Neural cell (in vitro differentiated cells): ENCODE measurements at regions not wholly inside any gene's neighbourhood (a gene's known extent, or its start where the extent isn't known, plus 50 kb on each side); places are given as distances from the start of the nearest gene placed in this dataset.

Source experiments
- H2AFZ ChIP-seq: fragments of 200-600, 300-800 bp; sonication (generic), shearing (Covaris generic); 2 replicates; pipeline ENCODE4 v1.6.0; 2014; ENCODE audit warnings: low read depth, mild to moderate bottlenecking, antibody characterized with exemption, low read length, moderate library complexity
- H3F3A ChIP-seq: fragments of 200-600 bp; shearing (Covaris generic); 2 replicates; pipeline ENCODE4 v1.6.1; 2016; ENCODE audit warnings: mild to moderate bottlenecking, moderate library complexity, mixed read lengths, antibody characterized with exemption, low read length; ENCODE audit not compliant: insufficient read depth, poor library complexity, severe bottlenecking
- H3K27ac ChIP-seq: fragments of 200-600, 300-800 bp; sonication (generic), shearing (Covaris generic); 2 replicates; pipeline ENCODE4 v1.5.1; 2014; ENCODE audit warnings: mild to moderate bottlenecking, low read length, moderate library complexity
- H3K27me3 ChIP-seq: fragments of 300-800, 200-600 bp; sonication (generic), shearing (Covaris generic); 2 replicates; pipeline ENCODE4 v1.6.0; 2014; ENCODE audit warnings: mild to moderate bottlenecking, low read depth, low read length, moderate library complexity; ENCODE audit not compliant: insufficient read depth
- H3K36me3 ChIP-seq: fragments of 300-800, 200-600 bp; sonication (generic), shearing (Covaris generic); 2 replicates; pipeline ENCODE4 v1.5.1; 2014; ENCODE audit warnings: mild to moderate bottlenecking, antibody characterized with exemption, low read length, moderate library complexity; ENCODE audit not compliant: insufficient read depth
- H3K4me2 ChIP-seq: fragments of 300-800, 200-600 bp; sonication (generic), shearing (Covaris generic); 2 replicates; pipeline ENCODE4 v1.6.0; 2014; ENCODE audit warnings: mild to moderate bottlenecking, low read length
- H3K4me3 ChIP-seq: fragments of 300-800, 200-600 bp; sonication (generic), shearing (Covaris generic); 2 replicates; pipeline ENCODE4 v1.5.1; 2014; ENCODE audit warnings: mild to moderate bottlenecking, low read length, moderate library complexity
- H3K79me2 ChIP-seq: fragments of 200-600 bp; shearing (Covaris generic); replicated peaks from 2 replicates; pipeline ENCODE4 v1.6.0; 2014; ENCODE audit warnings: mild to moderate bottlenecking, low read length, moderate library complexity; ENCODE audit not compliant: insufficient read depth
- H3K9ac ChIP-seq: fragments of 300-800, 200-600 bp; sonication (generic), shearing (Covaris generic); 2 replicates; pipeline ENCODE4 v1.6.1; 2016; ENCODE audit warnings: mild to moderate bottlenecking, low read length, mixed read lengths
- H3K9me2 ChIP-seq: fragments of 200-600 bp; shearing (Covaris generic); 2 replicates; pipeline ENCODE4 v1.6.1; 2016; ENCODE audit warnings: mild to moderate bottlenecking, low read length, mixed read lengths; ENCODE audit not compliant: insufficient read depth
- H3K9me3 ChIP-seq: fragments of 200-600, 300-800 bp; sonication (generic), shearing (Covaris generic); 2 replicates; pipeline ENCODE4 v1.6.1; 2016; ENCODE audit warnings: mild to moderate bottlenecking, mixed run types, low read length, moderate library complexity, mixed read lengths
- H4K20me1 ChIP-seq: fragments of 200-600 bp; shearing (Covaris generic); 2 replicates; pipeline ENCODE4 v1.6.1; 2016; ENCODE audit warnings: mild to moderate bottlenecking, mixed run types; ENCODE audit not compliant: insufficient read depth
- CTCF ChIP-seq: fragments of 450-650 bp; IDR thresholded peaks from 2 replicates; pipeline ENCODE4 v1.5.1; 2014; ENCODE audit warnings: antibody characterized with exemption, mild to moderate bottlenecking, moderate library complexity; ENCODE audit not compliant: poor library complexity, severe bottlenecking
- EP300 ChIP-seq: fragments of 450-650 bp; conservative IDR thresholded peaks from 2 replicates; pipeline ENCODE4 v1.6.1; 2014; ENCODE audit warnings: antibody characterized with exemption, mild to moderate bottlenecking, moderate library complexity; ENCODE audit not compliant: poor library complexity, severe bottlenecking
- EZH2 ChIP-seq: fragments of 200-600, 300-800 bp; shearing (Covaris generic), sonication (generic); IDR thresholded peaks from 2 replicates; pipeline ENCODE4 v1.6.1; 2014; ENCODE audit warnings: antibody characterized with exemption, low read length, borderline replicate concordance, mild to moderate bottlenecking; ENCODE audit not compliant: insufficient read depth, poor library complexity, severe bottlenecking
- MXI1 ChIP-seq: fragments of 450-650 bp; conservative IDR thresholded peaks from 2 replicates; pipeline ENCODE4 v1.6.1; 2014; ENCODE audit warnings: antibody characterized with exemption, mild to moderate bottlenecking; ENCODE audit not compliant: poor library complexity, severe bottlenecking
- POLR2AphosphoS5 ChIP-seq: IDR thresholded peaks from 2 replicates; pipeline ENCODE4 v1.6.1; 2012
- RAD21 ChIP-seq: fragments of 450-650 bp; conservative IDR thresholded peaks from 2 replicates; pipeline ENCODE4 v1.6.1; 2014; ENCODE audit warnings: antibody characterized with exemption, mild to moderate bottlenecking, moderate library complexity
- SMC3 ChIP-seq: fragments of 450-650 bp; conservative IDR thresholded peaks from 2 replicates; pipeline ENCODE4 v1.6.1; 2014; ENCODE audit warnings: antibody characterized with exemption, mild to moderate bottlenecking, moderate library complexity; ENCODE audit not compliant: poor library complexity
- TAF1 ChIP-seq: IDR thresholded peaks from 2 replicates; pipeline ENCODE4 v1.6.1; 2012; ENCODE audit warnings: low read depth
- TF ChIP-seq, protein P1 (sequence below): IDR thresholded peaks from 2 replicates; pipeline ENCODE4 v1.6.1; 2012; ENCODE audit warnings: borderline replicate concordance

DNA sequence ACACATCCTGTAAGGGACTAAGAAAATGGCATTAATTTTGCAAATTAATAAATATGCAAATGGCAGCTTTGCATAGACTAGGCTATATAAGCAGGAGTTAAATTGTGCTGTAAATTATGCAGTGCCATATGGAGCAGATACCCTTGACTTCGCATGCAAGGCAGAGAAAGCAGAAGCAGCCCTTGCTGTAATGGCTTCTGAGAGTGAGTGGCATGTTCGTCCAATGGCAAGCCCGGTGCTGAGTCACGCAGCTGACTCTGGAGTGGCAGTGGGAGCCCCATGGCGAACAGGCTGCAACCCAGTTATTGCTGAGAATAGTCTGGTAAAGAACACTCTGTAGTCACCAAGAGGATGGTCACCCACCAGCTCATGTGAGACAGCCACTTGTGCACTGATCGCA is 1186.5 kb downstream of the TYW1 start:
- Histone ChIP-seq H3K4me2 (no peak overlapping the region), H3K9me3 (no peaks in the 10 kb centered on the region), H3K79me2 (no peaks in the 10 kb centered on the region), H3K27me3 (no peaks in the 10 kb centered on the region), H3K9me2 (no peaks in the 10 kb centered on the region), H3K27ac (no peak overlapping the region), H3K9ac (no peak overlapping the region), H3K36me3 (no peaks in the 10 kb centered on the region), H2AFZ (no peak overlapping the region), H4K20me1 (no peaks in the 10 kb centered on the region), H3F3A (no peaks in the 10 kb centered on the region), H3K4me3 (no peak overlapping the region)
- no peak for TF ChIP-seq EZH2
- no peak for TF ChIP-seq POLR2AphosphoS5
- no peak for TF ChIP-seq EP300
- no peak for TF ChIP-seq TAF1
- TF ChIP-seq, protein P1, sequence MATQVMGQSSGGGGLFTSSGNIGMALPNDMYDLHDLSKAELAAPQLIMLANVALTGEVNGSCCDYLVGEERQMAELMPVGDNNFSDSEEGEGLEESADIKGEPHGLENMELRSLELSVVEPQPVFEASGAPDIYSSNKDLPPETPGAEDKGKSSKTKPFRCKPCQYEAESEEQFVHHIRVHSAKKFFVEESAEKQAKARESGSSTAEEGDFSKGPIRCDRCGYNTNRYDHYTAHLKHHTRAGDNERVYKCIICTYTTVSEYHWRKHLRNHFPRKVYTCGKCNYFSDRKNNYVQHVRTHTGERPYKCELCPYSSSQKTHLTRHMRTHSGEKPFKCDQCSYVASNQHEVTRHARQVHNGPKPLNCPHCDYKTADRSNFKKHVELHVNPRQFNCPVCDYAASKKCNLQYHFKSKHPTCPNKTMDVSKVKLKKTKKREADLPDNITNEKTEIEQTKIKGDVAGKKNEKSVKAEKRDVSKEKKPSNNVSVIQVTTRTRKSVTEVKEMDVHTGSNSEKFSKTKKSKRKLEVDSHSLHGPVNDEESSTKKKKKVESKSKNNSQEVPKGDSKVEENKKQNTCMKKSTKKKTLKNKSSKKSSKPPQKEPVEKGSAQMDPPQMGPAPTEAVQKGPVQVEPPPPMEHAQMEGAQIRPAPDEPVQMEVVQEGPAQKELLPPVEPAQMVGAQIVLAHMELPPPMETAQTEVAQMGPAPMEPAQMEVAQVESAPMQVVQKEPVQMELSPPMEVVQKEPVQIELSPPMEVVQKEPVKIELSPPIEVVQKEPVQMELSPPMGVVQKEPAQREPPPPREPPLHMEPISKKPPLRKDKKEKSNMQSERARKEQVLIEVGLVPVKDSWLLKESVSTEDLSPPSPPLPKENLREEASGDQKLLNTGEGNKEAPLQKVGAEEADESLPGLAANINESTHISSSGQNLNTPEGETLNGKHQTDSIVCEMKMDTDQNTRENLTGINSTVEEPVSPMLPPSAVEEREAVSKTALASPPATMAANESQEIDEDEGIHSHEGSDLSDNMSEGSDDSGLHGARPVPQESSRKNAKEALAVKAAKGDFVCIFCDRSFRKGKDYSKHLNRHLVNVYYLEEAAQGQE, result no peak
- TF ChIP-seq RAD21, result no peak
- no peak for TF ChIP-seq SMC3
- TF ChIP-seq MXI1, result no peak
- TF ChIP-seq CTCF, result no peak

DNA sequence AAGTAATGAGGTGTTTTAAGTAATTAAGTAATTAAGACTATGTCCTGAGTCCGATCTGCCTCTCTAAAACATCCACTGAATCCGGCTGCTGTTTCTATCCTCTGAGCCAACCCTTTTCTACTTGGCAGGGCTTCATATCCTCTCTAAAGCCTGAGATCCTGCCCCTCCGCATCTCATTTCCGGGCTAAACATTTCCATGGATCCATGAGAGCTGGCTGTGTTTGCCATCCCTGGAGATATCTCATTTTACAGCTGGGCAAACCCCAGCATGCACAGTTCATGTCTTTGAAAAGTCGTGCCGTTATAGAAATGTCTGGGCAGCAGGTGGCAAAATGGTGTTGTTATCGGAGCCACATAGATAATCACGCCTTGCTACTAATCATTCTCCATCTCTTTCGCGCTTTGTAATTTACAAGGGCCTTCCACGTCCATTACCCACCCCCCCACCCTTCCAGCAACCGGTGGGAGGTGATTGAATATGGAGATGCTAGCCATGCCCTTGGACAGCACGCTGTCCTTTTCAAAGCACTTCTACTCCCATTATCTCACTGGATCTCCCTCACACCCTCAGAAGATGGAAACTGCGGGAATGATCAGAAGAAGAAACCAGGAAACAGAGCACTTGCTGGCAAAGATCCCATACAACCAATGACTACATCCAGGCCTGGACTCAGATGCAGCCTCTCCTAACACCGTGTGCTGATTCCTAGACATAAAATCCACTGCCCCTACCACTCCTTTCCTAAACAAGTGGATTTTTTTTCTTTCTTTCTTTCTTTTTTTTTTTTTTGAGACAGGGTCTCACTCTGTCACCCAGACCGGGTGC is 1189.2 kb downstream of the TYW1 start:
- no peak overlapping the region for H3K9ac ChIP-seq
- no peaks in the 10 kb centered on the region for H3K9me2 ChIP-seq
- no peaks in the 10 kb centered on the region for H3K36me3 ChIP-seq
- no peak overlapping the region for H3K4me3 ChIP-seq
- no peaks in the 10 kb centered on the region for H3F3A ChIP-seq
- no peaks in the 10 kb centered on the region for H4K20me1 ChIP-seq
- TF ChIP-seq POLR2AphosphoS5 (peak; percentile 40), MXI1 (no peak), RAD21 (peak; percentile 10), EP300 (no peak), SMC3 (no peak)
- TF ChIP-seq, protein P1, result no peak
- H3K9me3 ChIP-seq, result no peaks in the 10 kb centered on the region
- H2AFZ ChIP-seq, result no peak overlapping the region
- H3K27me3 ChIP-seq, result no peaks in the 10 kb centered on the region
- no peak overlapping the region for H3K27ac ChIP-seq
- H3K4me2 ChIP-seq, result no peak overlapping the region
- H3K79me2 ChIP-seq, result no peaks in the 10 kb centered on the region
